ENCODE measurements at regions not wholly inside any gene's neighbourhood (a gene's known extent, or its start where the extent isn't known, plus 50 kb on each side); places are given as distances from the start of the nearest gene placed in this dataset.
"Not testable (repeated sequence)": the region's sequence is repeated elsewhere in the genome, so short reads cannot be mapped to it uniquely, and the experiment has no call there.

DNA sequence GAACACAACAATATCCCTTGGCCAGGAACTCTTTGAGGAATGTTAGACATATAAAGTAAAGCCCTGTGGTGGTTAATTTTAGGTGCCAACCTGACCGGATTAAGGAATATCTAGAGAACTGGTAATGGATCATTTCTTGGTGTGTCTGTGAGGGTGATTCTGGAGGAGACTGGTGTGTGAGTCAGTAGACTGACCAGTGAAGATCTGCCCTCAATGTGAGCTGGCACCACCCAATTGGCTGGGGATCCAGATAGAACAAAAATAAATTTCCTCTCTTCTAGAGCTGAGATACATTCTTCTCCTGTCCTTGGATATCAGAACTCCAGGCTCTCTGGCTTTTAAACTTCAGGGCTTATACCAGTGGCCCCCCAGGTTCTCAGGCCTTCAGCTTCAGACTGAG lies 56.2 kb upstream of the TNPO1 start:
- no peak for DNase-seq

DNA sequence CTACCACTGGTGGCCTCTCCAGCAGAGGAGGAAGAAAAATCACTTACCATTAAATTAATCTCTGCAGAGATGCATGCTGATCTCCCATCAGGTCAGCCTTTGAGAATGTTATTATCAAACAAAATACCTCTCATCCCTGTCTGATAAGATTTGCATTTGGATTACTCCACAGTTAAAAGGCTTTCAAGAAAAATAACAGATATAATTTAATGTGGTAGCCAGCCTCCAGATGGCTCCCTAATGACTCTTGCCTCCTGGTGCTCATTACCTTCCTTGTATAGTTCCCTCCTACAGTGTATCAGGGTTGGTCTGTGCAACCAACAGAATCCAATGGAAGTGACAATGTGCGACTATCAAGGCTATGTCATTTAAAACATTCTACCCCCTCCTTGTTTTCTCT lies 63.6 kb upstream of the TNPO1 start:
- no peak for DNase-seq

DNA sequence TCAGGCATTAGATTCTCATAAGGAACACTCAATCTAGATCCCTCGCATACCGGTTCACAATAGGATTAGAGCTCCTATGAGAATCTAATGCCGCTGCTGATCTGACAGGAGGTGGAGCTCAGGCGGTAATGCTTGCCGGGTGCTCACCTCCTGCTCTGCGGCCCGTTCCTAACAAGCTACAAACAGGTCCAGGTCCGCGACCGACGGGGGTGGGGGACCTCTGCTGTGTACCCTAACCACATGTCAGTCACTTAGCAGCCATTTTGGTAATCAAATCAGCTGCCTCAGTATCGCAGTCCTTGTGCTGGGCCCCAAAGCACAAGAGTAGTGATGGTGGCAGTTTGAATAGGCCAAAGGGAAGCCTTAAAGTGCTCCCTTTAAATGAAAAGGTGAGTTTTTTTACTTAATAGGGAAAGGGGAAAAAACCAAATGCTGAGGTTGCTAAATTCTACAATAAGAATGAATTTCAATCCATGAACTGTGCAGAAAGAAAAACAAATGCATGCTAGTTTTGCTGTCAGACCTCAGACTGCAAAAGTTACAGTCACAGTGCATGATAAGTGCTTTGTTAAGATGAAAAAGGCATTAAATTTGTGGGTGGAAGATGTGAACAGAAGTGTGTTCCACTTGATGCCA lies 67.0 kb upstream of the TNPO1 start:
- no peak for DNase-seq

DNA sequence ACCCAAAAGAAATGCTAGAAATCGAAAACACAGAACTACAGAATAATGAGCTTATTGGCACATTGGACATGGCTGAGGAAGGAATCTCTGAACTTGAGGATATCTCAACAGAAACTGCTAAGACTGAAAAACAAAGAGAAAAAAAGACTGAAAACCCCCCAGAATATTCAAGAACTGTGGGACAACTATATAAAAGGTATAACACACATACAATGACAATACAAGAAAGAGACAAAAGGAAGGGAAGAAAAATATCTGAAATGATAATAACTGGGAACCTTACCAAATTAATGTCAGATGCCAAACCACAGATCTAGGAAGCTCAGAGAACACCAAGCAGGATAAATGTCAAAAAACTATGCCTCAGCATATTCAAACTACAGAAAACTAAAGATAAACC lies 68.6 kb upstream of the TNPO1 start:
- no peak for DNase-seq

DNA sequence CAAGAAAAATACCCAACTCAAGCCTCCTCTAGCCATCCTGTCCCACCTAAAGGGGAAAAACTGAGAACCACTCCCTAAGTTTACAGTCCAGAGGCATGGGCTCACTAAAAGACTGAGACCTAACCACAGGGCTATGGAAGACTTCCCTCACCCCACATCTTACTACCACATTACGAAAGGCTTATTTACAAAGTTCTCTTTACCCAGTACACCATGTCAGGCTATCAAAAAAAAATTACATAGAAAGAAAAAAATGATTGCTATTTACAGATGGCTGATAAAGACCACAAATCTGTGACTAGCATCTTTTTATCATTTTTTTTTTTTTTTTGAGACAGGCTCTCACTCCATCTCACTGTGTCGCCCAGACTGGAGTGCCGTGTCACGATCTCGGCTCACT lies 69.7 kb upstream of the TNPO1 start:
- no peak for DNase-seq

- DNase-seq: no peak
Measured at GRCh38 chr5:72744136-72744535, 72.3 kb upstream of the TNPO1 start.

GRCh38 chr5:72741805-72742204 lies 74.7 kb upstream of the TNPO1 start:
- no peak for DNase-seq

DNA sequence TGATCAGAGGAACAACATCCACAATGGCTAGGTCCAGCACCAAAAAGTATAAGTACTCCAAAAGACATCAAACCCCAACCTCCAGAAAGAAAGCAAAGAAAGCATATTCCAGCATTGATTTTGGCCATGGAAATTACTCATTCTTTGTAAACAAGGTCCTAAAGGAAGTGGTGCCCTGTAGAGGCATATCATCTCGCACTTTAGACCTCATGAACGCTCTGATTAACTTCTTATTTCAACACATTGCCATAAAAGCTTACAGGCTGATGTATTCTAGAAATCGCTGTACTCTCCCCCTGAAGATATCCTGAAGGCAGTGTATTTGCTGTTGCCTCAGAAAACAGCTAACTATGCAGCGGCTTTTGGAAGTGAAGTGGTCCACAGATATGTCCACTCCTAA lies 82.7 kb upstream of the TNPO1 start:
- no peak for DNase-seq

- no peak for DNase-seq
Measured at GRCh38 chr5:72723581-72723980, 92.9 kb upstream of the TNPO1 start.

- no peak for DNase-seq
Measured at GRCh38 chr5:72722792-72723452, 93.5 kb upstream of the TNPO1 start.

DNA sequence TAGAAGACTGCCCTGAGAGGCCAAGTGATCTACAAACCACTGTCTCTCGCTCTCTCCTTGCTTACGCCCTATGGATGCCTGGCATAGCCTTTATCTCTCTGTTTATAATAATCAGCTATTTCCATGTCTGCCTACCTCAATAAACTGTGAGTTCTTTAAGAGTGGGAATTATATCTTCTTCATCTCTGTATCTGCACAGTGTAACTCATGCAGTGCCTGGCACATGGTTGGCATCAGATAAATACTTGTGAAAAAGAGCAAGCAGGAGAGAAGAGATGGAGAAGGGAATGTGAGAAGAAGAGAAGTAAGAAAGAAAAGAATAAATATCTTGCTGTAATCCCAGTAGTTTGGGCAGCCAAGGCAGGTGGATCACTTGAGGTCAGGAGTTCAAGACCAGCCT lies 94.6 kb upstream of the TNPO1 start:
- DNase-seq: no peak

DNA sequence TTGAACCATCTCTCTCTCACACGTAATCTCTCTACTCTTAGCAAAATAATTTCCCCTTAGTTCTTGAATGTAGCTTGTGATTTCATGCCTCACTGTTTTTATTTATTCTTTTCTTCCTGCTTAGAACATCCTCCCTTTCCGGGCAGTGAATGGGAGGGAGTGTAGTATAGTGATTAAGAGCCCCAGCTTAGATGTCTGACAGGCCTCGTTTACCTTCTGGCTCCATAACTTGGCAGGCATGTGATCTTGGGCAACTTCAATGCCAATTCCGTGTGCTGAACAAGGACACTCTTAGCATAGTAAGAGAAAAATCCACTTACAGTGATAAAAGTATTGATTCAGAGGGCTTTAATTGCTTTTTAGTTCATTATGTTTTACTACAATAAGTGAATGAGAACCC lies 96.3 kb upstream of the TNPO1 start:
- no peak for DNase-seq

GRCh38 chr5:72711351-72711750 lies 105.1 kb upstream of the TNPO1 start:
- DNase-seq: no peak

DNA sequence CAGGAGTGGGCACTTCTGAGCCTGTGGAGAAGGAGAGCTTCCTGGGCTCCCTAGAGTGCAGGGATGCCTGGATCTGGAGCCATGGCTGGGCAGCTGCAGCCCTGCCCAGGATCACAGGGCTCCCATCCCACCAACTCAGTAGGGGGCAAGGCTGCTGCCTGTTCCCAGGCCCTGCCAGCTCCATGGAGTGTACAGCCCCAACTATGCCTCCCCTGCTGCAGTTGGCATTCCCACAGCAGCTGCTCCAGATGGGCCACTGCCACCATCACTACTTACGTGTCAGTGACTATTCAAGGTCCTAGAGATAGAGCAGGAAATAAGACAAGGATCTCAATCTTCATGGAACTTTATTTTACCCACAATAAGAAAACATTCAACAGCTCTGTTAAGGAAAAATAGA lies 107.1 kb upstream of the TNPO1 start:
- DNase-seq: no peak

GRCh38 chr5:72705178-72705577 lies 111.3 kb upstream of the TNPO1 start:
- no peak for DNase-seq

DNA sequence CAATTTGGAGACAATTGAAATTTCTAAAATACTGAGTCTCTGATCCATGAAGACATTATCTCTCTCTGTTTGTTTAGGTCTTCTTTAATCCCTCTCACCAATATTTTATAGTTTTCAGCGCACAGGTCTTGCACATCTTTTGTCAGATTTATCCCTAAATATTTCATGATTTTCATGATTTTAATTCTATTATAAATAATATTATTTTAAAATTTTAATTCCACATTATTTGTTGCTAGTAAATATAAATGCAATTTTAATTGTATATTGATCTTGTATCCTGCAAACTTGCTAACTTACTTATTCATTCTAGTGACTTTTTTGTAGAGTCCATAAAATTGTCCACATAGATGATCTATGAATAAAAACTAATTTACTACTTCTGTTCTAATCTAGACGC lies 112.6 kb upstream of the TNPO1 start:
- DNase-seq: no peak

GRCh38 chr5:72702881-72703434 lies 113.5 kb upstream of the TNPO1 start:
- no peak for DNase-seq

- not testable (repeated sequence) for DNase-seq
Measured at GRCh38 chr5:72702105-72702504, 114.4 kb upstream of the TNPO1 start.

DNA sequence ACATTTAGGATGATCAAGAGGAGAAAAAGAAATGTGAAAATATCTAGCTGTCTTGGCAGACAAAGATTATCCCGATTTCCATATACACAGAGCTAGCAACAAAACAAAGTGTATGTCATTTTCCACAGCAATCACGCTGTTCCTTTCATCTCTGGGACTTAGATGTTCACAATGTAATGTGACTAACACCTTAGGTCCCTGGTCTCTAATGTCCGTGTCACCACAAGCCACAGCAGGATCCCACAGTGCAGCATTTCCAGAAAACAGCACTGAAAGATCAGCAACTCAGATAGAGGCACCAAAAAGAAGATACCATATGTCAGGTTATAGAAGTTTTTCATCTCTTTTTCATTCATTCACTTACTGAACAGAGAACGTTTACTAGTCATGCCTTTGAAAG lies 118.0 kb upstream of the TNPO1 start:
- no peak for DNase-seq

- no peak for DNase-seq
Measured at GRCh38 chr5:72697622-72698021, 118.8 kb upstream of the TNPO1 start.

DNA sequence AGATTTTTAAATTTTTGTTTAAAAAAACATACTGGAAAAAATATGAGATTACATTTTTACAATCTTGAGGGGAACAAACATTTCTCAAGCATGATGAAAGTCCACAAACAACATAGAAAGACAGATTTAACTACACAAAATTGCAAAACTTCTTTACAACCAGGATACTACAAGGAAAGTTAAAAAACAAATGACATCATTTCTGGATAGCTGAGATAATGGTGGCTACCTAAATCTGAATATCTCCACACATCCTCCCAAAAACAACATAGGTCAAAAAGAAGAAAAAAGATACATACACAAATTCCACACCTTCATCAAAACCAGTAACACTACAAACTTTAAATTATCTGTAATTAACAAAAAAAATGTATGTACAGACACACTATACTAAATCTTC lies 120.8 kb upstream of the TNPO1 start:
- DNase-seq: no peak

DNA sequence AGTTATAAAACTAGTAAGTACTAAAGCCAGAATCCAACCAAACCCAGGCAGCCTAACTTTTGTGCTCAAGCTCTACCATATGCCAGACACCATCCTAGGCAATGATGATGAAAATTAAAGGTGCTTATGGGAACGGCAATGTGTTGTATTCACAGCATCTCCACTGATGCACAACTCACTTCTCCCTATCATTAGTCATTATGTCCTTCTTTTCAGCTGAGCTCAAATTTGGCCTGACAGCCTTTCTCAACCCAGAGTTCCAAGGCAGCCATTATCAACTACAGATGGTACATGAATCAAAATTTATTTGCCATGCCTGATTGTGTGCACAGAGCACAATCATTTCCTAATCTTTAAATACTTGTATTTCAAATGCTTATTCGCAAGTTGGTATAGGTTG lies 121.6 kb upstream of the TNPO1 start:
- no peak for DNase-seq

- DNase-seq: no peak
Measured at GRCh38 chr5:72693546-72694205, 122.8 kb upstream of the TNPO1 start.
